K562 (cell line): ENCODE measurements at regions not wholly inside any gene's neighbourhood (a gene's known extent, or its start where the extent isn't known, plus 50 kb on each side); places are given as distances from the start of the nearest gene placed in this dataset.
A peak's percentile ranks its signal among the peaks of the same experiment; 100 is the strongest.

Experiments
- ARID3B ChIP-seq: fragments of 250-450 bp; sonication (Bioruptor Pico); IDR thresholded peaks from 2 replicates; pipeline ENCODE4 v1.4.0; 2020; ENCODE audit warnings: borderline replicate concordance
- BRF1 ChIP-seq: IDR thresholded peaks from 3 replicates; pipeline ENCODE4 v1.6.1; 2011; ENCODE audit warnings: borderline replicate concordance, mild to moderate bottlenecking; ENCODE audit not compliant: insufficient read length; ENCODE audit errors: extremely low read depth
- CBX2 ChIP-seq: fragments of 200-600 bp; sonication (generic); IDR thresholded peaks from one replicate; pipeline ENCODE4 v1.6.1; 2012; ENCODE audit warnings: mild to moderate bottlenecking, low read length, inconsistent platforms; ENCODE audit not compliant: insufficient read depth, poor library complexity, severe bottlenecking
- CBX5 ChIP-seq: IDR thresholded peaks from 2 replicates; pipeline ENCODE4 v1.6.1; 2014; ENCODE audit warnings: low read depth, borderline replicate concordance
- COPS2 ChIP-seq: fragments of 450-650 bp; conservative IDR thresholded peaks from 2 replicates; pipeline ENCODE4 v1.6.1; 2016; ENCODE audit warnings: mild to moderate bottlenecking, moderate library complexity
- CXXC5 ChIP-seq: fragments of 250-450 bp; sonication (Bioruptor Pico); IDR thresholded peaks from 2 replicates; pipeline ENCODE4 v1.8.0; 2022; ENCODE audit warnings: inconsistent platforms, mild to moderate bottlenecking, moderate library complexity
- EGR1 ChIP-seq: fragments of 450-650 bp; conservative IDR thresholded peaks from 2 replicates; pipeline ENCODE4 v1.6.1; 2017; ENCODE audit warnings: mild to moderate bottlenecking
- GABPB2 ChIP-seq: fragments of 250-450 bp; sonication (Bioruptor Pico); conservative IDR thresholded peaks from 2 replicates; pipeline ENCODE4 v1.5.1; 2021; ENCODE audit warnings: mild to moderate bottlenecking
- ILK ChIP-seq: fragments of 450-650 bp; IDR thresholded peaks from 2 replicates; pipeline ENCODE4 v1.6.1; 2016; ENCODE audit warnings: missing genetic modification characterization, low read depth, mild to moderate bottlenecking, missing compliant biosample characterization, moderate library complexity, borderline replicate concordance
- POLR2B ChIP-seq: fragments of 450-650 bp; IDR thresholded peaks from 2 replicates; pipeline ENCODE4 v1.6.1; 2018; ENCODE audit warnings: low read depth; ENCODE audit not compliant: partially characterized antibody
- POLR2H ChIP-seq: IDR thresholded peaks from 2 replicates; pipeline ENCODE4 v1.6.1; 2016; ENCODE audit warnings: missing genetic modification characterization, low read depth, mild to moderate bottlenecking, control low read depth, missing compliant biosample characterization, moderate library complexity
- PYGO2 ChIP-seq: fragments of 450-650 bp; IDR thresholded peaks from 2 replicates; pipeline ENCODE4 v1.6.1; 2016; ENCODE audit warnings: mild to moderate bottlenecking, missing genetic modification characterization, moderate library complexity, missing compliant biosample characterization
- SLC30A9 ChIP-seq: fragments of 250-450 bp; sonication (Bioruptor Pico); IDR thresholded peaks from 2 replicates; pipeline ENCODE4 v1.8.0; 2022; ENCODE audit warnings: mild to moderate bottlenecking, moderate library complexity
- SMARCC2 ChIP-seq: fragments of 450-650 bp; IDR thresholded peaks from 2 replicates; pipeline ENCODE4 v1.6.1; 2017; ENCODE audit warnings: antibody characterized with exemption, moderate library complexity, mild to moderate bottlenecking, low read depth
- TAL1 ChIP-seq: fragments of 450-650 bp; IDR thresholded peaks from 2 replicates; pipeline ENCODE4 v1.6.1; 2016; ENCODE audit warnings: mild to moderate bottlenecking
- TSHZ1 ChIP-seq: fragments of 250-450 bp; sonication (Bioruptor Pico); IDR thresholded peaks from 2 replicates; pipeline ENCODE4 v1.4.0; 2020; ENCODE audit warnings: mild to moderate bottlenecking, moderate library complexity
- ZFPM2 ChIP-seq: fragments of 250-450 bp; sonication (Bioruptor Pico); IDR thresholded peaks from 2 replicates; pipeline ENCODE4 v1.5.1; 2022; ENCODE audit warnings: mild to moderate bottlenecking
- ZNF586 ChIP-seq: fragments of 450-650 bp; formaldehyde crosslinking; conservative IDR thresholded peaks from 2 replicates; pipeline ENCODE4 v1.4.0; 2020; ENCODE audit warnings: mild to moderate bottlenecking, moderate library complexity
- ZNF589 ChIP-seq: fragments of 200-800 bp; sonication (Bioruptor generic); IDR thresholded peaks from 2 replicates; pipeline ENCODE4 v1.6.1; 2016; ENCODE audit warnings: low read depth, missing genetic modification characterization, missing compliant biosample characterization
- ZNF76 ChIP-seq: fragments of 250-450 bp; sonication (Bioruptor Pico); IDR thresholded peaks from 2 replicates; pipeline ENCODE4 v1.4.0; 2020; ENCODE audit warnings: mild to moderate bottlenecking, moderate library complexity, borderline replicate concordance
- ZNF764 ChIP-seq: fragments of 250-450 bp; sonication (Bioruptor Pico); IDR thresholded peaks from 2 replicates; pipeline ENCODE4 v1.4.0; 2020; ENCODE audit warnings: low read depth, mild to moderate bottlenecking, moderate library complexity
- TF ChIP-seq, protein P1 (sequence below): fragments of 200-800 bp; sonication (Bioruptor generic); IDR thresholded peaks from 2 replicates; pipeline ENCODE4 v1.6.1; 2017; ENCODE audit warnings: missing genetic modification characterization, missing compliant biosample characterization

GRCh38 chr7:138363721-138364120, 96.3 kb upstream of the TRIM24 start (continued):
- TF ChIP-seq, protein P1, sequence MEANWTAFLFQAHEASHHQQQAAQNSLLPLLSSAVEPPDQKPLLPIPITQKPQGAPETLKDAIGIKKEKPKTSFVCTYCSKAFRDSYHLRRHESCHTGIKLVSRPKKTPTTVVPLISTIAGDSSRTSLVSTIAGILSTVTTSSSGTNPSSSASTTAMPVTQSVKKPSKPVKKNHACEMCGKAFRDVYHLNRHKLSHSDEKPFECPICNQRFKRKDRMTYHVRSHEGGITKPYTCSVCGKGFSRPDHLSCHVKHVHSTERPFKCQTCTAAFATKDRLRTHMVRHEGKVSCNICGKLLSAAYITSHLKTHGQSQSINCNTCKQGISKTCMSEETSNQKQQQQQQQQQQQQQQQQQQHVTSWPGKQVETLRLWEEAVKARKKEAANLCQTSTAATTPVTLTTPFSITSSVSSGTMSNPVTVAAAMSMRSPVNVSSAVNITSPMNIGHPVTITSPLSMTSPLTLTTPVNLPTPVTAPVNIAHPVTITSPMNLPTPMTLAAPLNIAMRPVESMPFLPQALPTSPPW (CRISPR knock-in tag) = no peak
- TF ChIP-seq ZNF764 (no peak), COPS2 (no peak), POLR2H (tag) (no peak), TSHZ1 (CRISPR knock-in tag) (0 out of 2 replicates have a peak, but pooled peaks have one; percentile 40), CXXC5 (CRISPR knock-in tag) (peak; percentile 65; the same call in 1 of the 2 replicates), ZNF589 (CRISPR knock-in tag) (no peak), ZFPM2 (CRISPR knock-in tag) (no peak), PYGO2 (tag) (peak; percentile 90), ZNF76 (no peak), BRF1 (no peak), SLC30A9 (CRISPR knock-in tag) (no peak), ILK (tag) (peak; percentile 34; the same call in 1 of the 2 replicates), TAL1 (no peak), CBX2 (no peak), CBX5 (no peak), POLR2B (no peak), ZNF586 (no peak), GABPB2 (CRISPR knock-in tag) (no peak), EGR1 (no peak), SMARCC2 (no peak), ARID3B (no peak)
